ENCODE measurements at regions not wholly inside any gene's neighbourhood (a gene's known extent, or its start where the extent isn't known, plus 50 kb on each side); places are given as distances from the start of the nearest gene placed in this dataset.

GRCh38 chr4:140277576-140277975 lies 95.9 kb upstream of the SCOC start:
- H3K9ac ChIP-seq (ENCODE audit: extremely low read depth, low read length, poor library complexity, severe bottlenecking), result no peak overlapping the region
- no peaks in the 10 kb centered on the region for H3K4me1 ChIP-seq (ENCODE audit: control insufficient read depth, insufficient read depth, low read length)
- H3K9me3 ChIP-seq (ENCODE audit: control insufficient read depth, low read length), result peaks cover 10% of the 10 kb centered on the region
- Mint-ChIP-seq H3K27ac (no peak overlapping the region), H3K36me3 (ENCODE audit: low read depth) (no peaks in the 10 kb centered on the region), H3K9me3 (peaks cover 10% of the 10 kb centered on the region), H3K4me3 (no peak overlapping the region), H3K27me3 (ENCODE audit: insufficient read depth) (no peaks in the 10 kb centered on the region), H3K4me1 (no peaks in the 10 kb centered on the region)
- H3K27ac ChIP-seq (ENCODE audit: low read depth, low read length), result no peak overlapping the region
- no peaks in the 10 kb centered on the region for H3K36me3 ChIP-seq (ENCODE audit: control insufficient read depth, insufficient read depth, low read length)
- no peak overlapping the region for H3K4me3 ChIP-seq (ENCODE audit: low read length)
- DNase-seq, result no peak
- TF ChIP-seq, protein P1, sequence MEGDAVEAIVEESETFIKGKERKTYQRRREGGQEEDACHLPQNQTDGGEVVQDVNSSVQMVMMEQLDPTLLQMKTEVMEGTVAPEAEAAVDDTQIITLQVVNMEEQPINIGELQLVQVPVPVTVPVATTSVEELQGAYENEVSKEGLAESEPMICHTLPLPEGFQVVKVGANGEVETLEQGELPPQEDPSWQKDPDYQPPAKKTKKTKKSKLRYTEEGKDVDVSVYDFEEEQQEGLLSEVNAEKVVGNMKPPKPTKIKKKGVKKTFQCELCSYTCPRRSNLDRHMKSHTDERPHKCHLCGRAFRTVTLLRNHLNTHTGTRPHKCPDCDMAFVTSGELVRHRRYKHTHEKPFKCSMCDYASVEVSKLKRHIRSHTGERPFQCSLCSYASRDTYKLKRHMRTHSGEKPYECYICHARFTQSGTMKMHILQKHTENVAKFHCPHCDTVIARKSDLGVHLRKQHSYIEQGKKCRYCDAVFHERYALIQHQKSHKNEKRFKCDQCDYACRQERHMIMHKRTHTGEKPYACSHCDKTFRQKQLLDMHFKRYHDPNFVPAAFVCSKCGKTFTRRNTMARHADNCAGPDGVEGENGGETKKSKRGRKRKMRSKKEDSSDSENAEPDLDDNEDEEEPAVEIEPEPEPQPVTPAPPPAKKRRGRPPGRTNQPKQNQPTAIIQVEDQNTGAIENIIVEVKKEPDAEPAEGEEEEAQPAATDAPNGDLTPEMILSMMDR (conservative IDR thresholded peaks at IDR 0.05), result no peak
- H3K27me3 ChIP-seq (ENCODE audit: control insufficient read depth, insufficient read depth, low read length, poor library complexity, severe bottlenecking), result no peaks in the 10 kb centered on the region

- TF ChIP-seq, protein P1 (conservative IDR thresholded peaks at IDR 0.05), result no peak
- 81 to 91% methylated on average over 2 to 4 of the region's 4 CpGs for WGBS, 2 experiments (ENCODE audit: insufficient coverage in 1 of 2, insufficient read length in 1 of 2)
- H3K27ac ChIP-seq (ENCODE audit: low read depth, low read length), result no peak overlapping the region
- no peak overlapping the region for H3K27ac Mint-ChIP-seq
- no peaks in the 10 kb centered on the region for H3K4me1 ChIP-seq (ENCODE audit: control insufficient read depth, insufficient read depth, low read length)
- no peak overlapping the region for H3K4me3 Mint-ChIP-seq
- H3K27me3 ChIP-seq (ENCODE audit: control insufficient read depth, insufficient read depth, low read length, poor library complexity, severe bottlenecking), result no peaks in the 10 kb centered on the region
- no peak overlapping the region for H3K4me3 ChIP-seq (ENCODE audit: low read length)
- H3K9ac ChIP-seq (ENCODE audit: extremely low read depth, low read length, poor library complexity, severe bottlenecking), result no peak overlapping the region
- H3K9me3 ChIP-seq (ENCODE audit: control insufficient read depth, low read length), result no peaks in the 10 kb centered on the region
- H3K27me3 Mint-ChIP-seq (ENCODE audit: insufficient read depth), result peaks cover 9% of the 10 kb centered on the region
- no peaks in the 10 kb centered on the region for H3K36me3 Mint-ChIP-seq (ENCODE audit: low read depth)
- H3K4me1 Mint-ChIP-seq, result peaks cover 9% of the 10 kb centered on the region
- H3K36me3 ChIP-seq (ENCODE audit: control insufficient read depth, insufficient read depth, low read length), result no peaks in the 10 kb centered on the region
- no peaks in the 10 kb centered on the region for H3K9me3 Mint-ChIP-seq
- no peak for DNase-seq
Measured at GRCh38 chr4:140271553-140271952, 101.9 kb upstream of the SCOC start.

DNA sequence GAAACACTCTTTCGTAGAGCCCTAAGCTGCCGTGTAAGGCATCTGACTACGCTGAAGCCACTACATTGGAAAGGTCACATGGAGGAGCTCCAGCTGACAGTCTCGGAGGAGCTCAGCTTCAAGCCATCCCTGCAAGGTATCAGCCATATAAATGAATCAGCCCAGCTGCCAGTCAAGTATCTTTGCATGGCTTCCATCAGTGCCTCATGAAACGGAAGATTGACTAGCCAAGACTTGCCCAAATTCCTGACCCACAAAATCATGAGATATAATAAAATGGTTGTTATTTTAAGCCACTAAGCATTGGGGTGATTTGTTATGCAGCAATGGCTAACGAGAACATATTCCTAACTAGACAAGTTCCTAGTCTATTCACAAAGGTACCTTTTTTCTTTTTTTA lies 104.1 kb upstream of the SCOC start:
- Mint-ChIP-seq H3K27ac (no peak overlapping the region), H3K9me3 (no peaks in the 10 kb centered on the region), H3K27me3 (ENCODE audit: insufficient read depth) (peaks cover 12% of the 10 kb centered on the region), H3K36me3 (ENCODE audit: low read depth) (no peaks in the 10 kb centered on the region), H3K4me3 (no peak overlapping the region), H3K4me1 (peaks cover 9% of the 10 kb centered on the region)
- Histone ChIP-seq H3K9ac (ENCODE audit: extremely low read depth, low read length, poor library complexity, severe bottlenecking) (no peak overlapping the region), H3K4me3 (ENCODE audit: low read length) (no peak overlapping the region), H3K4me1 (ENCODE audit: control insufficient read depth, insufficient read depth, low read length) (no peaks in the 10 kb centered on the region), H3K27me3 (ENCODE audit: control insufficient read depth, insufficient read depth, low read length, poor library complexity, severe bottlenecking) (no peaks in the 10 kb centered on the region), H3K36me3 (ENCODE audit: control insufficient read depth, insufficient read depth, low read length) (no peaks in the 10 kb centered on the region), H3K9me3 (ENCODE audit: control insufficient read depth, low read length) (no peaks in the 10 kb centered on the region), H3K27ac (ENCODE audit: low read depth, low read length) (no peak overlapping the region)
- WGBS, 2 experiments (ENCODE audit: insufficient coverage in 1 of 2, insufficient read length in 1 of 2), result 86 to 87% methylated on average over 5 to 6 of the region's 6 CpGs
- no peak for DNase-seq
- TF ChIP-seq, protein P1 (conservative IDR thresholded peaks at IDR 0.05), result no peak
